ENCODE measurements at regions not wholly inside any gene's neighbourhood (a gene's known extent, or its start where the extent isn't known, plus 50 kb on each side); places are given as distances from the start of the nearest gene placed in this dataset.

DNA sequence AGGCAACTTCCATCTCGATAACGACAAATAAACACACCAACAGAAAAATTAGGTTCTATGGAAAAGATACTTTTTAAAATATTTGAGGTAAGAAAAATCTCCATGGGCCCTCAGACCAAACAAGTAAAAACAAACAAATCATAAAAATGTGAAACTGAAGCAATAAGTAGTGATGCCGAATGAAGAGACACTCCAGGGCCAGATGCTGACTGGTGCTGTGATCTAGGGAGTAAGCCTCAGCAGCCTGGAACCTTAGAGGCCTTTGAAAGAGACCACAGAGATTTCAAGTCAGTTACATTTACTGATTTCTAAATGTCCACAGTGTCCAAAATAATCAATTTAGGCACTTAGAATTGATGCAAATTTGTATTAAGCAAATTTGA is 1144.7 kb downstream of the CNTNAP5 start:
- TF ChIP-seq YY1 (IDR thresholded peaks at IDR 0.05; ENCODE audit: insufficient read depth, insufficient read length) (no peak), ZNF274 (IDR thresholded peaks at IDR 0.05; ENCODE audit: low read depth, low read length) (no peak), SUZ12 (IDR thresholded peaks at IDR 0.05; ENCODE audit: extremely low read depth, insufficient read depth, insufficient read length) (no peak)
